GM12875 (cell line): ENCODE measurements at regions not wholly inside any gene's neighbourhood (a gene's known extent, or its start where the extent isn't known, plus 50 kb on each side); places are given as distances from the start of the nearest gene placed in this dataset.

Source experiments
- H3K4me3 ChIP-seq: one replicate; pipeline ENCODE4 v1.5.1; 2011; ENCODE audit warnings: low read depth, low read length, control low read depth
- TF ChIP-seq, protein P1 (sequence below): IDR thresholded peaks from 2 replicates; pipeline ENCODE4 v1.5.1; 2011; ENCODE audit warnings: low read depth, mild to moderate bottlenecking, control low read depth, inconsistent platforms, low read length, moderate library complexity, borderline replicate concordance; ENCODE audit not compliant: insufficient read depth

DNA sequence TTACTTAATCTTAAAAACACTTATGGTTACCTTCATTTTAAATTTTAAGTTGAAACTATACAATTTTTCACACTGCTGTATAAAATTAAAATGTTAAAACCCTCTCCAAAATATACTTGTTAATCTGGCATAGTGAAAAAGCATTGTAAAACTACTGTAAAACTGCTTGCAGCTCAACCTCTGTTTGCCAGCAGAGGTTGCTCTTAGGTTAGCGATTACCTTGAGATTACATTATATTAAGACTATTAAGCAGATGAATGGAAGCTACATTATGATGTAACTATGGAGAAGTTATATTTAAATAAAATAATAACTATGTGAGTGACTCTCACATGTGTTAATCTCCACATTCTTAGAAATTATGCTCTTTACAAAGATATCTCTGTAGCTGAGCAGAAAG lies 143.6 kb upstream of the SLITRK3 start:
- TF ChIP-seq, protein P1, sequence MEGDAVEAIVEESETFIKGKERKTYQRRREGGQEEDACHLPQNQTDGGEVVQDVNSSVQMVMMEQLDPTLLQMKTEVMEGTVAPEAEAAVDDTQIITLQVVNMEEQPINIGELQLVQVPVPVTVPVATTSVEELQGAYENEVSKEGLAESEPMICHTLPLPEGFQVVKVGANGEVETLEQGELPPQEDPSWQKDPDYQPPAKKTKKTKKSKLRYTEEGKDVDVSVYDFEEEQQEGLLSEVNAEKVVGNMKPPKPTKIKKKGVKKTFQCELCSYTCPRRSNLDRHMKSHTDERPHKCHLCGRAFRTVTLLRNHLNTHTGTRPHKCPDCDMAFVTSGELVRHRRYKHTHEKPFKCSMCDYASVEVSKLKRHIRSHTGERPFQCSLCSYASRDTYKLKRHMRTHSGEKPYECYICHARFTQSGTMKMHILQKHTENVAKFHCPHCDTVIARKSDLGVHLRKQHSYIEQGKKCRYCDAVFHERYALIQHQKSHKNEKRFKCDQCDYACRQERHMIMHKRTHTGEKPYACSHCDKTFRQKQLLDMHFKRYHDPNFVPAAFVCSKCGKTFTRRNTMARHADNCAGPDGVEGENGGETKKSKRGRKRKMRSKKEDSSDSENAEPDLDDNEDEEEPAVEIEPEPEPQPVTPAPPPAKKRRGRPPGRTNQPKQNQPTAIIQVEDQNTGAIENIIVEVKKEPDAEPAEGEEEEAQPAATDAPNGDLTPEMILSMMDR, result no peak
- no peak overlapping the region for H3K4me3 ChIP-seq

DNA sequence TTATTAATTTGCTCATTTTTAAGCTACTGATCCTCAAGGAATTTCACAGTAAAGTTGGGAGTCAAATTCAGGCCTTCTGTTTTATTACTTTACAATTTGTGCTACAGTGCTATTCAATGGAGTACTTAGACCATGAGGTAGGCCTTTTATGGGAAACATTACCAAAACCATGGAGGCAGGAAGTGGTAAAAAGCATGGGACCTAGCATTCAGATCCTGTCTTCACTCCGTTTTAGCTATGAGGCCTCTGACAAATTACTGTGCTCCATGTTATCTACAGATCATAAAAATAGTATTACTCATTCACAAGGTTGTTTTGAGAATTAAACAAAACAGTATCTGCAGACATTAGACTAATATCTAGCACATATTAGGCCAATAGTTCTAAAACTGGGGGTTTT lies 140.6 kb upstream of the SLITRK3 start:
- TF ChIP-seq, protein P1, result no peak
- no peak overlapping the region for H3K4me3 ChIP-seq
